Immature natural killer cell (primary cell): ENCODE measurements at regions not wholly inside any gene's neighbourhood (a gene's known extent, or its start where the extent isn't known, plus 50 kb on each side); places are given as distances from the start of the nearest gene placed in this dataset.

Experiments used
- DNase-seq, 3 donors: peaks; one replicate each; pipeline ENCODE4 v3.0.0; 2022; ENCODE audit warnings: mixed read lengths in 1 of 3
- H3K27ac Mint-ChIP-seq, 6 donors: one replicate each; pipeline ENCODE4 v1.8.0; 2020; ENCODE audit warnings: mixed read lengths in 6 of 6, mild to moderate bottlenecking in 5 of 6, inconsistent platforms in 4 of 6, moderate library complexity in 3 of 6
- H3K27me3 Mint-ChIP-seq, 3 donors: one replicate each; pipeline ENCODE4 v1.8.0; 2020 to 2021; ENCODE audit warnings: low read depth in 3 of 3, mild to moderate bottlenecking in 3 of 3, mixed read lengths in 3 of 3, moderate library complexity in 3 of 3, inconsistent platforms in 1 of 3
- H3K36me3 Mint-ChIP-seq, 3 donors: one replicate each; pipeline ENCODE4 v1.8.0; 2020; ENCODE audit warnings: mixed read lengths in 3 of 3, inconsistent platforms in 2 of 3, mild to moderate bottlenecking in 2 of 3
- H3K4me1 Mint-ChIP-seq, 2 donors: one replicate each; pipeline ENCODE4 v1.8.0; 2020; ENCODE audit warnings: inconsistent platforms in 2 of 2, mild to moderate bottlenecking in 2 of 2, mixed read lengths in 2 of 2, moderate library complexity in 1 of 2
- H3K4me3 Mint-ChIP-seq, 5 donors: one replicate each; pipeline ENCODE4 v1.8.0; 2020; ENCODE audit warnings: mild to moderate bottlenecking in 5 of 5, mixed read lengths in 5 of 5, inconsistent platforms in 3 of 5, moderate library complexity in 3 of 5
- H3K9me3 Mint-ChIP-seq, 6 donors: one replicate each; pipeline ENCODE4 v1.8.0; 2020; ENCODE audit warnings: mild to moderate bottlenecking in 6 of 6, mixed read lengths in 6 of 6, inconsistent platforms in 4 of 6, moderate library complexity in 3 of 6

DNA sequence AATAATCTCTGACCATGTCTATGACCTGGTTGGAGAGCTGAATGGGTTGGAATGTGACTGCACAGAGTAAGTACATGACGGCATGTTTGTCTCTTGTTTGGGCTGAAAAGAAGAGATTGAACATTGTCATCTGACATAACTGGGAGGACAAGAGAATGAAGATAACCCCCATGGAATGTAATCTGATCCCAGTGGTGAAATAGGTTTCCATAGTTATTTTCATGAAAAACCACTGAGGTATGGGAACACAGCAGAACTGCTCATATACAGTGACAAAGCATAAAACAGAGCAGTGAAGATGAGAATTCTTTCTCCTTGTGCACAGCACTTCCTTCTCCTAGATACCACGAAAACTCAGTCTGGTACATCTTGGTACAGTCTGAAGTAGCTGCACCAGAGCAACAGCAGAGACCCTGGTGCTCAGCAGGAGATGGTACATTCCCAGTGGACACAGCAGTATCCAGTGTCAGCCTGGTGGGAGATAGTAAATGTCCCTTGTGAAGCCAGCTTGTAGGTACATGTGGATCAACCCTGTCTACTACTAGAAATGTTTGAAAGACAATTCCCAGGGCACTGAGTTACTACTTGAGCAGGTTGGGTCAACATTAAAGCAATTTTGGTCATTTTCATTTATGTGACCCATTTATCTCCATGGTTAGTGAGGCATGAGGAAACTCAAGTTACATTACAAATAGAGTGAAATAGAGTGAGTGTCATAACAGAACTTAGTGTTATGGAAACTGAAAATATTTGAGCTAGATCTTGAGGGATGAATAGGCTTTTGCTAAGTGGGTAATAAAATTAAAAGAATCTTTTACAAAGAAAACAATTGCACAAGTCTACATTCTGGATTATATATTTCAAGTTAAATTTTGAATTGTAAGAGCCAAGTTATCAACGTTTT, 178.3 kb downstream of the SUCNR1 start:
- no peak for DNase-seq
- H3K27ac Mint-ChIP-seq: no peak overlapping the region
- peaks cover 0 to 9% (median 0%) of the 10 kb centered on the region in 3 donors for H3K27me3 Mint-ChIP-seq
- no peaks in the 10 kb centered on the region for H3K9me3 Mint-ChIP-seq
- H3K4me1 Mint-ChIP-seq: no peaks in the 10 kb centered on the region
- H3K4me3 Mint-ChIP-seq: no peak overlapping the region
- no peaks in the 10 kb centered on the region for H3K36me3 Mint-ChIP-seq

DNA sequence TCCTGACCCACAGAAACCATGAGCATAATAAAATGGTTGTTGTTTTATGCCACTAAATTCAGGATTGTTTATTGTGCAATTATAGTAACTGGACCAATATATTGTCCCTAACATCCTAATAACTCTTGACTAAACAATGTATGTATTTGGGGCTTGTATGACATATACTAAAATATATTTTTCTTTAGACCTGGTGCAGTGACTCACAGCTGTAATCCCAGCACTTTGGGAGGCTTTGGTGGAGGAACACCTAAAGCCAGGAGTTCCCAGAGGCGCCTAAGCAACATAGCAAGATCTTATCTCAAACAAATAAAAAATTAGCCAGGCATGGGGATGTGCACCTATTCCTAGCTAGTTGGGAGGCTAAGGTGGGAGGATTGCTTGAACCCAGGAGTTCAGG, 180.4 kb downstream of the SUCNR1 start:
- Mint-ChIP-seq H3K9me3 (no peaks in the 10 kb centered on the region), H3K4me1 (no peaks in the 10 kb centered on the region), H3K4me3 (no peak overlapping the region), H3K36me3 (no peaks in the 10 kb centered on the region), H3K27ac (no peak overlapping the region), H3K27me3 (peaks cover 0 to 6% (median 0%) of the 10 kb centered on the region in 3 donors)
- no peak for DNase-seq

GRCh38 chr3:152054315-152054714, 180.9 kb downstream of the SUCNR1 start:
- Mint-ChIP-seq H3K27ac (no peak overlapping the region), H3K36me3 (no peaks in the 10 kb centered on the region), H3K4me1 (no peaks in the 10 kb centered on the region), H3K4me3 (no peak overlapping the region), H3K9me3 (no peaks in the 10 kb centered on the region), H3K27me3 (peaks cover 0 to 2% (median 0%) of the 10 kb centered on the region in 3 donors)
- DNase-seq: no peak

DNA sequence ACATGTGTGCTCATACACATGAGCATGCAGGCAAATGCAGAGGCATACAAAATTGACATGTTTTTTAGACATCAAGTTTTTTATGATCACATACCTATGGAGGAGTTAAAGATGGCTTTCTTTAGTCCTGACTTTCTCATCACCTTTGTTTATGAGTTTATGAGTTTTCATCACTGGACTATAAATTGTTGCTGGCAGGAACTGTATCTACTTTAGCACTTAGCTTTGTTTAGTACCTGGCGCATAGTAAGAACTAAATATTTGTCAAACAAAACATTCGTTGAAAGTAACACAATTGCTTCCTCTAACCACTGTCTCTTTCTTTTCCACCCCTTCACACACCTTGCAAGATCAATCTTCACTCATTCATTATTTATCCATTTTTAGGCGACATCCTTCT, 182.6 kb downstream of the SUCNR1 start:
- H3K9me3 Mint-ChIP-seq: no peaks in the 10 kb centered on the region
- peaks cover 0 to 2% (median 0%) of the 10 kb centered on the region in 3 donors for H3K27me3 Mint-ChIP-seq
- H3K36me3 Mint-ChIP-seq: no peaks in the 10 kb centered on the region
- no peak overlapping the region for H3K4me3 Mint-ChIP-seq
- H3K4me1 Mint-ChIP-seq: no peaks in the 10 kb centered on the region
- H3K27ac Mint-ChIP-seq: no peak overlapping the region
- no peak for DNase-seq

GRCh38 chr3:152056481-152056880, 183.0 kb downstream of the SUCNR1 start:
- Mint-ChIP-seq H3K4me3 (no peak overlapping the region), H3K27ac (no peak overlapping the region), H3K4me1 (no peaks in the 10 kb centered on the region), H3K9me3 (no peaks in the 10 kb centered on the region), H3K27me3 (peaks cover 0 to 2% (median 0%) of the 10 kb centered on the region in 3 donors), H3K36me3 (no peaks in the 10 kb centered on the region)
- no peak for DNase-seq

- Mint-ChIP-seq H3K4me3 (no peak overlapping the region), H3K9me3 (no peaks in the 10 kb centered on the region), H3K27ac (no peak overlapping the region), H3K36me3 (no peaks in the 10 kb centered on the region), H3K4me1 (no peaks in the 10 kb centered on the region), H3K27me3 (peaks cover 0 to 2% (median 0%) of the 10 kb centered on the region in 3 donors)
- no peak for DNase-seq
These were observed 183.5 kb downstream of the SUCNR1 start for GRCh38 chr3:152056987-152057386.

DNA sequence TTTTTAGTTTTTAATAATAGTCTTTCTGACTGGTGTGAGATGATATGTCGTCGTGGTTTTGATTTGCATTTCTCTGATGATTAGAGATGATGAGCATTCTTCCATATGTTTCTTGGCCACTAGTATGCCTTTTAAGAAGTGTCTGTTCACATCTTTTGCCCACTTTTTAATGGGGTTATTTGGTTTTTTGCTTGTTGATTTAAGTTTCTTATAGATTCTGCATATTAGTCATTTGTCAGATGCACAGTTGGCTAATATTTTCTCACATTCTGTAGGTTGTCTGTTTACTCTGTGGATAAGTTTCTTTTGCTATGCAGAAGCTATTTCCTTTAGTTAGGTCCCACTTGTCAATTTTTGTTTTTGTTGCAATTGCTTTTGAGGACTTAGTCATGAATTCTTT, 185.4 kb downstream of the SUCNR1 start:
- Mint-ChIP-seq H3K9me3 (no peaks in the 10 kb centered on the region), H3K27ac (no peak overlapping the region), H3K4me3 (no peak overlapping the region), H3K4me1 (no peaks in the 10 kb centered on the region), H3K36me3 (no peaks in the 10 kb centered on the region), H3K27me3 (peaks cover 0 to 2% (median 0%) of the 10 kb centered on the region in 3 donors)
- DNase-seq: no peak

- H3K9me3 Mint-ChIP-seq: no peaks in the 10 kb centered on the region
- peaks cover 0 to 2% (median 0%) of the 10 kb centered on the region in 3 donors for H3K27me3 Mint-ChIP-seq
- H3K36me3 Mint-ChIP-seq: no peaks in the 10 kb centered on the region
- H3K4me3 Mint-ChIP-seq: no peak overlapping the region
- DNase-seq: no peak
- no peak overlapping the region for H3K27ac Mint-ChIP-seq
- no peaks in the 10 kb centered on the region for H3K4me1 Mint-ChIP-seq
These were observed 187.3 kb downstream of the SUCNR1 start for GRCh38 chr3:152060701-152061100.

DNA sequence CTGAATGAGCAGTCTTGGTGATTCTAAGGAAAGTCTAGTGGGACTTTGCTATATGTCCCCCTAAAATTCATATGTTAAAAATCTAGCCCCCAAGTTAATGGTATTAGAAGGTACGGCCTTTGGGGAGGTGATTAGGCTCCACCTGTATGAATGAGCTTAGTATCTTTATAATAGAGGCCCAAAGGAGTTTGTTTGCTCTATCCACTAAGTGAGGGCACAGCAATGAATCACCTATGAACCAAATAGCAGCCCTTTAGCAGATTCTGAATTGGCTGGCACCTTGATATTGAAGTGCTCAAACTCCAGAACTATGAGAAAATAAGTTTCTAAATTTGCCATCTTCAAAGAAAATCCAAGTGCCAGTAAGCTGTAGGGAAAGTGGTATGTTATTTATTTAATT, 187.9 kb downstream of the SUCNR1 start:
- Mint-ChIP-seq H3K4me1 (no peaks in the 10 kb centered on the region), H3K27ac (no peak overlapping the region), H3K9me3 (no peaks in the 10 kb centered on the region), H3K36me3 (no peaks in the 10 kb centered on the region), H3K27me3 (peaks cover 0 to 2% (median 0%) of the 10 kb centered on the region in 3 donors), H3K4me3 (no peak overlapping the region)
- no peak for DNase-seq

- no peak overlapping the region for H3K4me3 Mint-ChIP-seq
- no peak overlapping the region for H3K27ac Mint-ChIP-seq
- no peak for DNase-seq
These were observed 196.4 kb downstream of the SUCNR1 start for GRCh38 chr3:152069871-152070270.

GRCh38 chr3:152071315-152071714, 197.4 kb upstream of the MBNL1 start:
- DNase-seq: no peak
- Mint-ChIP-seq H3K4me1 (no peaks in the 10 kb centered on the region), H3K27ac (no peak overlapping the region), H3K36me3 (no peaks in the 10 kb centered on the region), H3K9me3 (no peaks in the 10 kb centered on the region), H3K27me3 (peaks cover 0 to 8% (median 0%) of the 10 kb centered on the region in 3 donors), H3K4me3 (no peak overlapping the region)

More at GRCh38 chr3:152069871-152070270, 196.4 kb downstream of the SUCNR1 start:
- H3K36me3 Mint-ChIP-seq: no peaks in the 10 kb centered on the region
- H3K9me3 Mint-ChIP-seq: no peaks in the 10 kb centered on the region
- no peaks in the 10 kb centered on the region for H3K4me1 Mint-ChIP-seq
- peaks cover 0 to 10% (median 0%) of the 10 kb centered on the region in 3 donors for H3K27me3 Mint-ChIP-seq

DNA sequence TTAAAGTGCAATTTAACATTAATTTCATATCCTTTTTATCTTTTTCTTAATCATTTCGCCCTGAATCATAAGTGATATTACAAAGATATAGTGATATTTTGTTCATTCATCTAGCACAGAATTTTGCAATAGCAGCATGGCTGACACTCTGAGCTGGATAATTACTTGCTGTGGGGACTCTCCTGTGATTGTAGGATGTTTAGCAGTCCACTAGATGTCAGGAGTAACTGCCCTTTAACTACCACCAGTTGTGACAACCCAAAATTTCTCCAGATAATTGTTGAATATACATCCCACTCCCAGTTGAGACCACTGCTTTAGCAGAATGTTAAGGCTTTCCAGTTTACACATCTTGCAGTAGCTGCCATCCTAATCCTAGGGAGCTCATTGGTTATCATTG, 196.8 kb upstream of the MBNL1 start:
- Mint-ChIP-seq H3K9me3 (no peaks in the 10 kb centered on the region), H3K27ac (no peak overlapping the region), H3K4me1 (no peaks in the 10 kb centered on the region), H3K36me3 (no peaks in the 10 kb centered on the region), H3K4me3 (no peak overlapping the region), H3K27me3 (peaks cover 0 to 8% (median 0%) of the 10 kb centered on the region in 3 donors)
- peak; percentile 6 to 41 (median 29) for DNase-seq

DNA sequence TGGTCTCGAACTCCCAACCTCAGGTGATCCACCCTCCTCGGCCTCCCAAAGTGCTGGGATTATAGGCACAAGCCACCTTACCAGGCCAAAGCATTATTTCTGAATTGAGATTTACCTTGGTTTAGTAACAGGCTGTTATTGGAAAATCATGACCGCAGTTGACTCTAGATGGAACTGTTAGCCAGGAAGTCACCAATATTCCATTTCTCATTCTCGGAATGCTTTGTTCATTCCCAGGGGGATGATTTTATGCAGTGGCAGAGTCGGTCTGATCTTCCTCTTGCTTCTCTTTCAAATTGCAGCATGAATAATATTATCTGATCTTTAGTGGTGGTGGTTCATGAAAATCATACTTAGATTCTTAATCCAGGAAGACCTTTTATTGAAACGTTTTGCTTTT, 195.5 kb upstream of the MBNL1 start:
- H3K4me3 Mint-ChIP-seq: no peak overlapping the region
- no peaks in the 10 kb centered on the region for H3K36me3 Mint-ChIP-seq
- peaks cover 0 to 9% (median 0%) of the 10 kb centered on the region in 3 donors for H3K27me3 Mint-ChIP-seq
- no peaks in the 10 kb centered on the region for H3K4me1 Mint-ChIP-seq
- no peaks in the 10 kb centered on the region for H3K9me3 Mint-ChIP-seq
- H3K27ac Mint-ChIP-seq: no peak overlapping the region
- no peak for DNase-seq

- Mint-ChIP-seq H3K9me3 (peaks cover 0 to 2% (median 0%) of the 10 kb centered on the region in 6 donors), H3K4me1 (no peaks in the 10 kb centered on the region), H3K27me3 (peaks cover 0 to 5% (median 0%) of the 10 kb centered on the region in 3 donors), H3K4me3 (no peak overlapping the region), H3K27ac (no peak overlapping the region), H3K36me3 (peaks cover 0 to 4% (median 0%) of the 10 kb centered on the region in 3 donors)
- DNase-seq: no peak
These were observed 192.6 kb upstream of the MBNL1 start for GRCh38 chr3:152076148-152076547.
